MCF 10A (cell line): ENCODE measurements at regions not wholly inside any gene's neighbourhood (a gene's known extent, or its start where the extent isn't known, plus 50 kb on each side); places are given as distances from the start of the nearest gene placed in this dataset.

Source experiments
- BruUV-seq: library from RNA; stranded (reverse); fragments of 400-500 nt; replicated peaks from 2 replicates; lab custom pipeline; 2021; lab: Mats Ljungman, UMichigan
- CTCF ChIA-PET: fragments of 300-600 bp; sonication (Branson Sonifier 250); formaldehyde crosslinking; extraction: SDS; loops from one replicate; lab custom pipeline; 2021; ENCODE audit warnings: antibody characterized with exemption, inconsistent platforms; lab: Yijun Ruan, JAX
- POLR2A ChIA-PET: fragments of 300-600, 350-650 bp; sonication (Branson Sonifier 250); formaldehyde crosslinking; extraction: SDS; loops from one replicate; lab custom pipeline; 2020; ENCODE audit warnings: antibody characterized with exemption, inconsistent platforms; lab: Yijun Ruan, JAX
- DNase-seq: peaks from one replicate; pipeline ENCODE4 v3.0.0-alpha.2; 2018; ENCODE audit not compliant: unreplicated experiment
- H3K27ac Mint-ChIP-seq: one replicate; pipeline ENCODE4 v1.8.0; 2022; ENCODE audit warnings: mild to moderate bottlenecking, low read depth, mixed read lengths; ENCODE audit not compliant: unreplicated experiment
- H3K27me3 Mint-ChIP-seq: one replicate; pipeline ENCODE4 v1.8.0; 2022; ENCODE audit warnings: mixed read lengths; ENCODE audit not compliant: insufficient read depth, unreplicated experiment
- H3K36me3 Mint-ChIP-seq: one replicate; pipeline ENCODE4 v1.8.0; 2022; ENCODE audit warnings: mild to moderate bottlenecking, moderate library complexity, mixed read lengths; ENCODE audit not compliant: insufficient read depth, unreplicated experiment
- H3K4me1 Mint-ChIP-seq: one replicate; pipeline ENCODE4 v1.8.0; 2022; ENCODE audit warnings: mixed read lengths; ENCODE audit not compliant: insufficient read depth, unreplicated experiment
- H3K4me3 Mint-ChIP-seq: one replicate; pipeline ENCODE4 v1.8.0; 2022; ENCODE audit warnings: mild to moderate bottlenecking, moderate library complexity, mixed read lengths; ENCODE audit not compliant: unreplicated experiment
- H3K9me3 Mint-ChIP-seq: one replicate; pipeline ENCODE4 v1.8.0; 2022; ENCODE audit warnings: mixed read lengths; ENCODE audit not compliant: unreplicated experiment
- CTCF ChIP-seq: fragments of 200-600 bp; IDR thresholded peaks from one replicate; pipeline ENCODE4 v1.8.0; 2022; ENCODE audit warnings: antibody characterized with exemption, mild to moderate bottlenecking; ENCODE audit not compliant: unreplicated experiment
- intact Hi-C: fragments of 100-400 bp; cut with micrococcal nuclease; formaldehyde crosslinking; loops from 2 replicates; pipeline ENCODE4 v1.14.1; 2022

- no peak for DNase-seq
- Mint-ChIP-seq H3K4me3 (no peak overlapping the region), H3K27me3 (no peaks in the 10 kb centered on the region), H3K36me3 (no peaks in the 10 kb centered on the region), H3K27ac (peak overlapping the region; percentile 64), H3K4me1 (peaks cover 37% of the 10 kb centered on the region), H3K9me3 (no peaks in the 10 kb centered on the region)
- ChIA-PET CTCF (interaction anchor here (0.9 kb wide), 1 partner anchor 97 kb away, joined by 3 read pairs; no protein-coding TSS in a partner anchor), POLR2A (interaction anchor here (0.9 kb wide), 1 partner anchor 167 kb away, joined by 3 read pairs; the partner anchor contains the start of gene RFK)
- intact Hi-C loops, result loop anchor here (5.0 kb wide), 1 partner anchor 91 kb away; no protein-coding TSS in a partner anchor
- no TSS peak for BruUV-seq
- no peak for TF ChIP-seq CTCF
Observed at GRCh38 chr9:76561050-76561713, 102.2 kb downstream of the GCNT1 start.
